ENCODE measurements at regions not wholly inside any gene's neighbourhood (a gene's known extent, or its start where the extent isn't known, plus 50 kb on each side); places are given as distances from the start of the nearest gene placed in this dataset.

GRCh38 chr14:97296176-97296575, 499.0 kb downstream of the VRK1 start:
- no peak for TF ChIP-seq EZH2phosphoT487 (IDR thresholded peaks at IDR 0.05; ENCODE audit: insufficient read depth, low read depth)
- TF ChIP-seq EZH2 (IDR thresholded peaks at IDR 0.05; ENCODE audit: insufficient read depth, poor library complexity, severe bottlenecking): no peak

Measured in GM23248 (cell line).